HG03442 (cell line): ENCODE measurements at regions not wholly inside any gene's neighbourhood (a gene's known extent, or its start where the extent isn't known, plus 50 kb on each side); places are given as distances from the start of the nearest gene placed in this dataset.
A peak's percentile ranks its signal among the peaks of the same experiment; 100 is the strongest.

Experiments
- ATAC-seq: cut with Tn5 transposase; IDR thresholded peaks from one replicate; pipeline ENCODE4 v1.9.1; 2021; ENCODE audit warnings: mild to moderate bottlenecking, moderate library complexity; ENCODE audit not compliant: unreplicated experiment

GRCh38 chr5:103353581-103353980, 95.0 kb downstream of the MACIR start:
- ATAC-seq, result no peak

GRCh38 chr5:103347716-103348423, 89.3 kb downstream of the MACIR start:
- ATAC-seq, result no peak

- ATAC-seq, result no peak
Measured at GRCh38 chr5:103346162-103346748, 87.7 kb downstream of the MACIR start.

GRCh38 chr5:103345461-103345860, 86.9 kb downstream of the MACIR start:
- no peak for ATAC-seq

- peak; percentile 100 for ATAC-seq
Measured at GRCh38 chr5:103340717-103341388, 82.3 kb downstream of the MACIR start.

GRCh38 chr5:103340132-103340531, 81.6 kb downstream of the MACIR start:
- no peak for ATAC-seq

GRCh38 chr5:103336941-103337340, 78.4 kb downstream of the MACIR start:
- no peak for ATAC-seq

- ATAC-seq, result no peak
Measured at GRCh38 chr5:103333376-103333775, 74.8 kb downstream of the MACIR start.

- ATAC-seq, result no peak
Measured at GRCh38 chr5:103330875-103331274, 72.3 kb downstream of the MACIR start.
